Body of pancreas (tissue), 4 donors: ENCODE measurements at regions not wholly inside any gene's neighbourhood (a gene's known extent, or its start where the extent isn't known, plus 50 kb on each side); places are given as distances from the start of the nearest gene placed in this dataset.

Experiments
- ATAC-seq: fragments of 150-250 bp; one replicate; pipeline ENCODE4 v1.9.1; 2016
- DNase-seq, 4 donors: peaks; one replicate each; pipeline ENCODE4 v3.0.0-alpha.2; 2019
- H3K27ac ChIP-seq, 4 donors: fragments of 200-600 bp; sonication (generic); 1 replicate in 3 of 4; 2 replicates in 1 of 4; pipeline versions ENCODE4 v1.5.1 to v1.6.1; 2016 to 2019; ENCODE audit warnings: mild to moderate bottlenecking in 1 of 4, mixed read lengths in 1 of 4, moderate library complexity in 1 of 4
- H3K27me3 ChIP-seq, 2 donors: fragments of 200-600 bp; sonication (generic); one replicate each; pipeline ENCODE4 v1.6.0; 2016; ENCODE audit warnings: mild to moderate bottlenecking in 1 of 2
- H3K36me3 ChIP-seq, 2 donors: fragments of 200-600 bp; sonication (generic); replicated peaks in 1 of 2; 2 replicates each; pipeline ENCODE4 v1.5.1; 2016; ENCODE audit warnings: low read depth in 2 of 2; ENCODE audit not compliant: insufficient read depth in 1 of 2
- H3K4me1 ChIP-seq: fragments of 200-600 bp; sonication (generic); one replicate; pipeline ENCODE4 v1.6.0; 2016
- H3K4me3 ChIP-seq, 2 donors: fragments of 200-600 bp; sonication (generic); 1 replicate in 1 of 2; 2 replicates in 1 of 2; pipeline ENCODE4 v1.5.1; 2016 to 2019
- H3K9me3 ChIP-seq, 3 donors: fragments of 200-600 bp; sonication (generic); 1 replicate in 2 of 3; 2 replicates in 1 of 3; pipeline ENCODE4 v1.5.1; 2016
- POLR2A ChIP-seq, 3 donors: fragments of 450-650 bp; IDR thresholded peaks; one replicate each; pipeline ENCODE4 v1.6.1; 2016; ENCODE audit warnings: antibody characterized with exemption in 3 of 3, mild to moderate bottlenecking in 2 of 3
- WGBS, 2 donors: methylation state at CpG; one replicate each; pipeline ENCODE4 v1.1.5; 2017; 5-methylcytosine and 5-hydroxymethylcytosine counted together
- intact Hi-C: fragments of 100-400 bp; cut with DNase I; formaldehyde crosslinking; loops from one replicate; pipeline ENCODE4 v1.15.1; 2023
- TF ChIP-seq, protein P1 (sequence below), 7 experiments: fragments of 450-650 bp in 4 of 7; fragments of 200-600 bp in 3 of 7; sonication (generic) in 3 of 7; IDR thresholded peaks; one replicate each; pipeline ENCODE4 v1.5.1; 2016 to 2019; ENCODE audit warnings: antibody characterized with exemption in 7 of 7

DNA sequence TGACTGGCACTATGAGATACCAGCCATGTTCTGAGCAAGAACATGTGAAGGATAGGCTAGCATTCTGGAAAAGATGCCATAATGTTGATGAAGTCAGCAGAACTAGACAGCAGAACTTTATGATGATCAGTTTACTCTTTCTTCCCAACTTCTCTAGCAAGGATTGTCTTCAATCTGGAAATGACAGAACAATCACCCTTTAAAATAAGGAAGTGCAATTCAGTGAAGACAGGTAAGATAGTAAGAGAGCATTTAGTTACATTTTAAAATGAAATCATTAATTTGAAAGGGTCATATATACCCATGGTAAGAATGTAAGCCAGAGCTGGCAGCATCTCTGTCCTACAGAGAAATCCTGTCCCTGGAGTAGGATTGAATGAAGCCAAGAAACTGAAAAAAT, 66.0 kb upstream of the C12orf71 start:
- ATAC-seq (no peak), DNase-seq (no peak)
- Histone ChIP-seq H3K9me3 (no peaks in the 10 kb centered on the region), H3K4me3 (no peak overlapping the region), H3K4me1 (no peaks in the 10 kb centered on the region), H3K27ac (no peak overlapping the region), H3K27me3 (no peaks in the 10 kb centered on the region), H3K36me3 (no peaks in the 10 kb centered on the region)
- intact Hi-C loops, result loop anchor here (10.0 kb wide), 1 partner anchor 156 kb away; no protein-coding TSS in a partner anchor
- no peak for TF ChIP-seq POLR2A (IDR thresholded peaks at IDR 0.05)
- TF ChIP-seq, protein P1, sequence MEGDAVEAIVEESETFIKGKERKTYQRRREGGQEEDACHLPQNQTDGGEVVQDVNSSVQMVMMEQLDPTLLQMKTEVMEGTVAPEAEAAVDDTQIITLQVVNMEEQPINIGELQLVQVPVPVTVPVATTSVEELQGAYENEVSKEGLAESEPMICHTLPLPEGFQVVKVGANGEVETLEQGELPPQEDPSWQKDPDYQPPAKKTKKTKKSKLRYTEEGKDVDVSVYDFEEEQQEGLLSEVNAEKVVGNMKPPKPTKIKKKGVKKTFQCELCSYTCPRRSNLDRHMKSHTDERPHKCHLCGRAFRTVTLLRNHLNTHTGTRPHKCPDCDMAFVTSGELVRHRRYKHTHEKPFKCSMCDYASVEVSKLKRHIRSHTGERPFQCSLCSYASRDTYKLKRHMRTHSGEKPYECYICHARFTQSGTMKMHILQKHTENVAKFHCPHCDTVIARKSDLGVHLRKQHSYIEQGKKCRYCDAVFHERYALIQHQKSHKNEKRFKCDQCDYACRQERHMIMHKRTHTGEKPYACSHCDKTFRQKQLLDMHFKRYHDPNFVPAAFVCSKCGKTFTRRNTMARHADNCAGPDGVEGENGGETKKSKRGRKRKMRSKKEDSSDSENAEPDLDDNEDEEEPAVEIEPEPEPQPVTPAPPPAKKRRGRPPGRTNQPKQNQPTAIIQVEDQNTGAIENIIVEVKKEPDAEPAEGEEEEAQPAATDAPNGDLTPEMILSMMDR (IDR thresholded peaks at IDR 0.05), result no peak

DNA sequence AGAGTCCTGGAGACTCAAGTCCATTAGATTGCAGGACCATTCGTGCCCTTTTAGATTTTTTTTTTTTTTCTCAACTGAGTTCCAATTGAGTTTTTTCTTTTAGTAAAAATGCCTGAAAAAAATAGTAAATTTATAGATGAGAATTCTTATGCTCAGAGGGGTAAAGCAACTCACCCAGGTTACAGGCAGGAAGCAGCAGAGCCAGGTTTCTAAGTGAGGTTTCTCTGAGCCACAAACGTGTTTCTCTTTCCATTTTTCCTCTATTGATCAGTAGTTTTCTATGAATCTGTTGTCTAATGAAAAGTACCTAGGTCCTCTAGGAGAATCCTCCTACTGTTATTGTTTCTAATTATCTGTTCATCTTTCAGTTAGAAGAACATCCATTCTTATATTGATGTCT, 66.4 kb upstream of the C12orf71 start:
- no peaks in the 10 kb centered on the region for H3K27me3 ChIP-seq
- intact Hi-C loops, result loop anchor here (10.0 kb wide), 1 partner anchor 156 kb away; no protein-coding TSS in a partner anchor
- no peaks in the 10 kb centered on the region for H3K36me3 ChIP-seq
- DNase-seq (no peak), ATAC-seq (no peak)
- no peak overlapping the region for H3K4me3 ChIP-seq
- no peaks in the 10 kb centered on the region for H3K4me1 ChIP-seq
- no peak overlapping the region for H3K27ac ChIP-seq
- 52 to 56% methylated on average over 2 of the region's 2 CpGs for WGBS, 2 donors
- TF ChIP-seq POLR2A (IDR thresholded peaks at IDR 0.05), result no peak
- TF ChIP-seq, protein P1 (IDR thresholded peaks at IDR 0.05), result no peak
- no peaks in the 10 kb centered on the region for H3K9me3 ChIP-seq

DNA sequence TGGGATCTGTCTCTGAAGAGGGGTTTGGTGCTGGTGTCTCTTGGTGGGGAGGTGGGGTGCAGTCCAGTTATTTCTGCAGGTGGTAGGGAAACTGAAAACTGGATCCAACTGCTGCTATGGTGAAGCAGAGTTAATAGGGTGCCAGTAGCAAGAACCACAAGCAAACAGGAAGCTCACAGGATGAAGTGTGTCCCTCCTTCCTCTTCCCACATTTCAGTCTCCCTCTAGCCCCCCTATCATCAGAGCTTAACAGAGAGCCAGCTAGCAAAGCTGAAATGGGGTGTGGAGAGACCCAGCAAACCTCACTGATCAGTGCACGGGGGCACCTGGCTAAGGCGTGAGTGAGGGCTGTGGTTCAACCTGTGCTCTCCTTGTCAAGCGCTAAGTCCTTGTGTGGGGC, 69.1 kb upstream of the C12orf71 start:
- Histone ChIP-seq H3K27ac (no peak overlapping the region), H3K4me1 (no peaks in the 10 kb centered on the region), H3K9me3 (no peaks in the 10 kb centered on the region), H3K4me3 (no peak overlapping the region), H3K27me3 (no peaks in the 10 kb centered on the region), H3K36me3 (no peaks in the 10 kb centered on the region)
- 89% methylated on average over 3 of the region's 3 CpGs; no CpG with 5 or more reads in 1 of the 2 donors for WGBS, 2 donors
- DNase-seq (no peak), ATAC-seq (no peak)
- TF ChIP-seq, protein P1 (IDR thresholded peaks at IDR 0.05), result no peak
- no peak for TF ChIP-seq POLR2A (IDR thresholded peaks at IDR 0.05)
- intact Hi-C loops, result no loop called here

DNA sequence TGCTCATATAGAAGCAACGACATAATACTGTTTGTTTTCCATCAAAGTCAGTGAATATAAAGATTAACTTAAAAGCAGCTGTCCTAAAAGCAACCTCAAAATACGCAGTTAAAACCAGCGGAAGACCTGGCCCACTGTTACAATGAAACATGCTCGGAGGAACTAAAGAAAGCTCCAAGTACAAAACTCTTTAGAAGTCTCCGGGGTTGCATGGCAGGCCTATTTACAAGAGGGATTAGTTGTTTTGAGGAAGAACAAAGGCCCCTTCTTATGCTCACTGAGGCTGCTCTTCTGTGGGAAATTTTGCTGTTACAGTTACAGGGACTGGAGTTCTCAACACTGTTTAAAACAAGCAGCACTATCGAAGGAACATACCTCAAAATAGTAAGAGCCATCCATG, 75.9 kb upstream of the C12orf71 start:
- intact Hi-C loops, result no loop called here
- ATAC-seq (no peak), DNase-seq (no peak)
- H3K36me3 ChIP-seq, result no peaks in the 10 kb centered on the region
- 84 to 89% methylated on average over 6 of the region's 6 CpGs for WGBS, 2 donors
- no peak overlapping the region for H3K4me3 ChIP-seq
- H3K4me1 ChIP-seq, result no peaks in the 10 kb centered on the region
- H3K9me3 ChIP-seq, result no peaks in the 10 kb centered on the region
- H3K27me3 ChIP-seq, result no peaks in the 10 kb centered on the region
- TF ChIP-seq, protein P1 (IDR thresholded peaks at IDR 0.05), result no peak
- TF ChIP-seq POLR2A (IDR thresholded peaks at IDR 0.05), result no peak
- H3K27ac ChIP-seq, result no peak overlapping the region

DNA sequence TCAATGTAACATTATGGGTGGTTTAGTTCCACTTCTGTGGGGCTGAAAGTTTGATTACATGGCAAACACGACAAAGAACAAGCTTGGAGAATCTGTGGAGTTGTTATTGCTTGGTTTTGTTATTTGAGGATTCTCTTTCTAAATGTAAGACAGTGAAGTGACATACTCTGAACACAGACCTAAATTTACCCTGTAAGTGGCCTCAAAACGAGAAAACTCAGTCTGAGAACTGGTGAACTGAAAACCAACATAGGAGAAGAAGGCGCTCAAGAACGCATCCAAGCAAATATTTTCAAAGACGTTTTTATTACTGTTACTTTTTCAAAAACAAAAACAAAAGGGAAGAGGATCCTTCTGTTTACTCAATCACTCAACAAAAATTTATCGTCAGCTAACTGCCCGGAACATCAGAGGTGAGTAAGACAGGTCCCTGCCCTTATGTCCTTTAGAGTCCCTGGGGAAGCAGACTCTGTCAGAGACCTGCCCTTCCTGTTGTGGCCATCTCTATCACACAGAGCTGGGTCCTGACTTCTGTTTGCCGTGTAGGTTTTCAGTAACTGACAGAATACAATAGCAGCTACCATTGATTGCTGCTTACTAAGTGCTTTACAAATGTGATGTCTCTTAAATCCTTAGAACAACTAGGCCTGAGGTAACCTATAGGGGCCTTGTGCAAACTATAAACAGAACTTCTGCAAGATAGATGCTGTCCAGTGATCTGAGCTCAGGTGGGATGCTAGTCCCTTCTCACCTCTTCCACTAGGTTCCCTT, 79.3 kb upstream of the C12orf71 start:
- Histone ChIP-seq H3K27ac (no peak overlapping the region), H3K36me3 (no peaks in the 10 kb centered on the region), H3K9me3 (no peaks in the 10 kb centered on the region), H3K4me3 (no peak overlapping the region), H3K4me1 (no peaks in the 10 kb centered on the region), H3K27me3 (no peaks in the 10 kb centered on the region)
- TF ChIP-seq, protein P1 (IDR thresholded peaks at IDR 0.05), result no peak
- TF ChIP-seq POLR2A (IDR thresholded peaks at IDR 0.05), result no peak
- ATAC-seq, result no peak
- WGBS, 2 donors, result 77 to 78% methylated on average over 8 of the region's 8 CpGs
- no peak for DNase-seq
- intact Hi-C loops, result no loop called here
